GM18505 (cell line): ENCODE measurements at regions not wholly inside any gene's neighbourhood (a gene's known extent, or its start where the extent isn't known, plus 50 kb on each side); places are given as distances from the start of the nearest gene placed in this dataset.

Experiments
- ATAC-seq: cut with Tn5 transposase; IDR thresholded peaks from one replicate; pipeline ENCODE4 v1.9.1; 2021; ENCODE audit not compliant: unreplicated experiment
- POLR2A ChIP-seq: IDR thresholded peaks from 4 replicates; pipeline ENCODE4 v1.6.1; 2011; ENCODE audit warnings: borderline replicate concordance; ENCODE audit not compliant: insufficient read depth, insufficient read length; ENCODE audit errors: extremely low read depth

DNA sequence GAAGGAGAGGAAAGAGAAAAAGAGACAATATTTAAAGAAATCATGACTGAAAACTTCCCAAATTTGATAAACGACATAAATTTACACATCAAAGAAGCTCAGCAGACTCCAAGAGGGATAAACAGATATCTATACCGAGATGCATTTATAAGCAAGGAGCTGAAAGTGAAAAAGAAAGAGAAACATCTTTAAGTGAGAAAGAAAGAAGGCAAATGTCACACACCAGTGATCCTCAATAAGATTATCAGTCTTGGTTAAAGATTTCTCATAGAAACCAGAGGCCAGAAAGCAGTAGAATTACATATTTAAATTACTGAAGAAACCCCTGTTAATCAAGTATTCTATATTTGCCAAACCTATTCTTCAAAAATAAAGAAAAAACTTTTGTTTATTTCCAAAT is 424.2 kb downstream of the SLC16A7 start:
- no peak for ATAC-seq
- TF ChIP-seq POLR2A: no peak

- no peak for ATAC-seq
- no peak for TF ChIP-seq POLR2A
These were observed 425.4 kb downstream of the SLC16A7 start for GRCh38 chr12:60021235-60021634.

- TF ChIP-seq POLR2A: no peak
These were observed 431.4 kb downstream of the SLC16A7 start for GRCh38 chr12:60027266-60027665.

GRCh38 chr12:60034147-60034546 is 438.3 kb downstream of the SLC16A7 start:
- no peak for ATAC-seq
- TF ChIP-seq POLR2A: no peak

More at GRCh38 chr12:60027266-60027665, 431.4 kb downstream of the SLC16A7 start:
- ATAC-seq: no peak

DNA sequence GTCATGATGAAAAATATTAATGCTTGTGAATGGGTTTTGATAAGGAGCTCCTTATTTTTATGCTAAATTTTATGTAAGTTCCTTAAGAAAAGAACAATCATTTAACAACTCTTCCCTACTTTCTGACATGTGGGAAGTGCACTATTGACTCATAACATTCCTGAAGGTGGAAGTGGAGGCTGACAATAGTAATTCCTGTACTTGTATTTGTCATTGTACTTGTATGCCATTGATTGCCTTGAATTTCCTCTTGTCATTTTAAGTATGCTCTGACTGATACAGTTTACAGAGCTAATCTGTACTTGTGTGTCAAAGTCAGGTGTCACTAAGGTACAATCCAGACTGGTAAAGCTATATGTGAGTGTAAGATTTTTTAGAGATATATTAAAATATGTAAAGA is 440.0 kb downstream of the SLC16A7 start:
- no peak for TF ChIP-seq POLR2A

DNA sequence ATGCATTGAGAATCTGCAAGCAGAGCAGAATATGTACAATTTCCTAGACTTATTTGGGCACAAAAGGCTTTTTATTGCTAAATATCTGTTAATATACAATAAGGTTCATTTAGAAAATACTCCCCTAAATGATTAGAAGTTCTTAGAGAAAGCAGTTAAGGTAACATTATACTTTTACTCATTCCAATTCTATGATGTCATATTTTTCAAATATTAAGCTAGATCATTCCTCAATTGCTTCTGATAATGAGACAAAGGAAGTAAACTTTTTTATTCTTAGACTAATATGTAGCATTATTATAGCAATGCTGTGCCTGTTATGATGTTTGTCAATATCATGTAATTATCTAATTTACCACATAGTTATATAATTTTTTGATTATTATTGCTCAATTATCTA is 447.0 kb downstream of the SLC16A7 start:
- no peak for TF ChIP-seq POLR2A
- ATAC-seq: no peak

More for the DNA sequence above, 440.0 kb downstream of the SLC16A7 start:
- no peak for ATAC-seq

DNA sequence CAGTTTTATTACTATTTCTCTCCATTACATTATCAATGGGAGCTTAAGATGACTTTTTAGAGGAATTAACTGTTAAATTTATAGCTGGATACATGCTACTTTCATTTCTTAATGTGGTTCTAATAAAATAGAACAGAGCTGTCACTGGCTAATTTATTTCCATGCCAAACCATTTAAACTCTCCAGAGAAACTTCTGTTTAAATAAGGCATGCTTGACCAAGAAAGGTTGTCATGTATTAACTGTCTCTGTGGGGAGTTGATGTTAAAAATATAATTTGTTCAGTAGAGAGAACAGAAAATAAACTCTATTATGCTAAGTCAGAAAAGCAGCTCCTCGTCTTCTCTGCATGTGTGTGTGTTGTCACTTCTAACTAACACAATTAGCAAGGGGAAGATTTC is 447.4 kb downstream of the SLC16A7 start:
- no peak for ATAC-seq
- TF ChIP-seq POLR2A: no peak

DNA sequence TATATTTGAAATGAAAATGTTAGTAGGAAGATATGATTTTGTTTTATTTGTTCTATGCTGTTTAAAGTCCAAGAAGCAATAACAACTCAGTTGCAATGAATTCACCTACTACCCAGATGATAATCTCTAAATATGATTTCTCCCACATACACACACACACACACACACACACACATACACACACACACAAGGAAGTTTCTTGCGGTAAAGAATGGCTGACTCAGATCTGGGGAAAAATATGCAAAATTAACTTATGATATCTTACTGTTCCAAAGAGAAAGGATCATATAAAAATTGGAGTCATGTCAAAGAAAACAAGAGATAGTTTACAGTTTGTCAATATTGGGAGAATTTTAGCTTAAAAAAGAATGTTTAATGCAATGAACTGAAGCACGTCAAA is 456.7 kb downstream of the SLC16A7 start:
- no peak for TF ChIP-seq POLR2A
- no peak for ATAC-seq

GRCh38 chr12:60059180-60059579 is 463.4 kb downstream of the SLC16A7 start:
- ATAC-seq: no peak
- no peak for TF ChIP-seq POLR2A

GRCh38 chr12:60066655-60067054 is 470.8 kb downstream of the SLC16A7 start:
- TF ChIP-seq POLR2A: no peak
- no peak for ATAC-seq

- no peak for TF ChIP-seq POLR2A
- no peak for ATAC-seq
These were observed 474.7 kb downstream of the SLC16A7 start for GRCh38 chr12:60070552-60070951.

- ATAC-seq: no peak
- no peak for TF ChIP-seq POLR2A
These were observed 475.9 kb downstream of the SLC16A7 start for GRCh38 chr12:60071759-60072191.

GRCh38 chr12:60072911-60073310 is 477.1 kb downstream of the SLC16A7 start:
- no peak for ATAC-seq
- TF ChIP-seq POLR2A: no peak

DNA sequence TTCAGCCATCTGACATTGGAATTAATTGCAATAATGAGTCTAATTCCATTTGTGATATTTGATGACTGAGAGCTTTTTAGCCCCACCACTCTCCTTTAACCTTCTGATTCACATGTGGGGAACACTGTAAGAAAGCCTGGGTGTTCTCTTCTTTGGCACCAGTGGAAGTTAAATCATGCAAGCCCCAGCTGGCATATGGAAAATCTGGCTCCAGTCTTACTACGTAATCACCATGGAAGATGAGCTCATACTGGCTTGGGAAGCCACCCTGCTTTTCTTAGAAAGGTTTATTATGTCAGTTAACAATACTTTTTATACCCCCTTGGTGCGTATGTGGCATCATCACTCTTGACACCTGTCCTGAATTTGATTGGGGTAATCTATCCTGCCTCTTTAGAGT is 479.3 kb downstream of the SLC16A7 start:
- ATAC-seq: no peak
- no peak for TF ChIP-seq POLR2A

- TF ChIP-seq POLR2A: no peak
These were observed 482.2 kb downstream of the SLC16A7 start for GRCh38 chr12:60078026-60078425.

More at GRCh38 chr12:60078026-60078425, 482.2 kb downstream of the SLC16A7 start:
- ATAC-seq: no peak
